ENCODE measurements at regions not wholly inside any gene's neighbourhood (a gene's known extent, or its start where the extent isn't known, plus 50 kb on each side); places are given as distances from the start of the nearest gene placed in this dataset.

- Histone ChIP-seq H3K9me3 (no peaks in the 10 kb centered on the region), H3K36me3 (no peaks in the 10 kb centered on the region), H3K27me3 (no peaks in the 10 kb centered on the region), H3K27ac (no peak overlapping the region), H3K9ac (ENCODE audit: low read depth in 2 of 2, low read length in 2 of 2) (no peak overlapping the region), H3K4me1 (no peaks in the 10 kb centered on the region), H3K4me3 (no peak overlapping the region)
- TF ChIP-seq, protein P1, sequence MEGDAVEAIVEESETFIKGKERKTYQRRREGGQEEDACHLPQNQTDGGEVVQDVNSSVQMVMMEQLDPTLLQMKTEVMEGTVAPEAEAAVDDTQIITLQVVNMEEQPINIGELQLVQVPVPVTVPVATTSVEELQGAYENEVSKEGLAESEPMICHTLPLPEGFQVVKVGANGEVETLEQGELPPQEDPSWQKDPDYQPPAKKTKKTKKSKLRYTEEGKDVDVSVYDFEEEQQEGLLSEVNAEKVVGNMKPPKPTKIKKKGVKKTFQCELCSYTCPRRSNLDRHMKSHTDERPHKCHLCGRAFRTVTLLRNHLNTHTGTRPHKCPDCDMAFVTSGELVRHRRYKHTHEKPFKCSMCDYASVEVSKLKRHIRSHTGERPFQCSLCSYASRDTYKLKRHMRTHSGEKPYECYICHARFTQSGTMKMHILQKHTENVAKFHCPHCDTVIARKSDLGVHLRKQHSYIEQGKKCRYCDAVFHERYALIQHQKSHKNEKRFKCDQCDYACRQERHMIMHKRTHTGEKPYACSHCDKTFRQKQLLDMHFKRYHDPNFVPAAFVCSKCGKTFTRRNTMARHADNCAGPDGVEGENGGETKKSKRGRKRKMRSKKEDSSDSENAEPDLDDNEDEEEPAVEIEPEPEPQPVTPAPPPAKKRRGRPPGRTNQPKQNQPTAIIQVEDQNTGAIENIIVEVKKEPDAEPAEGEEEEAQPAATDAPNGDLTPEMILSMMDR (IDR thresholded peaks at IDR 0.05): no peak
- intact Hi-C loops (cut with DNase I): no loop called here
- no peak for DNase-seq
Measured at GRCh38 chr11:110015695-110016094, 77.5 kb upstream of the ZC3H12C start.

GRCh38 chr11:110019675-110020074, 73.5 kb upstream of the ZC3H12C start:
- Histone ChIP-seq H3K9ac (ENCODE audit: low read depth in 2 of 2, low read length in 2 of 2) (no peak overlapping the region), H3K27ac (no peak overlapping the region), H3K4me1 (no peaks in the 10 kb centered on the region), H3K36me3 (no peaks in the 10 kb centered on the region), H3K9me3 (no peaks in the 10 kb centered on the region), H3K27me3 (no peaks in the 10 kb centered on the region), H3K4me3 (no peak overlapping the region)
- intact Hi-C loops (cut with DNase I): no loop called here
- no peak for DNase-seq
- TF ChIP-seq, protein P1 (IDR thresholded peaks at IDR 0.05): no peak

- H3K27me3 ChIP-seq: no peaks in the 10 kb centered on the region
- H3K4me3 ChIP-seq: no peak overlapping the region
- TF ChIP-seq, protein P1 (IDR thresholded peaks at IDR 0.05): no peak
- intact Hi-C loops (cut with DNase I): no loop called here
- H3K9ac ChIP-seq (ENCODE audit: low read depth in 2 of 2, low read length in 2 of 2): no peak overlapping the region
- DNase-seq: no peak
- H3K9me3 ChIP-seq: no peaks in the 10 kb centered on the region
- no peaks in the 10 kb centered on the region for H3K4me1 ChIP-seq
- no peak overlapping the region for H3K27ac ChIP-seq
- H3K36me3 ChIP-seq: no peaks in the 10 kb centered on the region
Measured at GRCh38 chr11:110022548-110022947, 70.6 kb upstream of the ZC3H12C start.

- H3K27me3 ChIP-seq: no peaks in the 10 kb centered on the region
- H3K9me3 ChIP-seq: no peaks in the 10 kb centered on the region
- H3K4me3 ChIP-seq: no peak overlapping the region
- no peaks in the 10 kb centered on the region for H3K36me3 ChIP-seq
- intact Hi-C loops (cut with DNase I): no loop called here
- H3K4me1 ChIP-seq: no peaks in the 10 kb centered on the region
- no peak overlapping the region for H3K27ac ChIP-seq
- TF ChIP-seq, protein P1 (IDR thresholded peaks at IDR 0.05): no peak
- no peak for DNase-seq
- H3K9ac ChIP-seq (ENCODE audit: low read depth in 2 of 2, low read length in 2 of 2): no peak overlapping the region
Measured at GRCh38 chr11:110023711-110024110, 69.5 kb upstream of the ZC3H12C start.

DNA sequence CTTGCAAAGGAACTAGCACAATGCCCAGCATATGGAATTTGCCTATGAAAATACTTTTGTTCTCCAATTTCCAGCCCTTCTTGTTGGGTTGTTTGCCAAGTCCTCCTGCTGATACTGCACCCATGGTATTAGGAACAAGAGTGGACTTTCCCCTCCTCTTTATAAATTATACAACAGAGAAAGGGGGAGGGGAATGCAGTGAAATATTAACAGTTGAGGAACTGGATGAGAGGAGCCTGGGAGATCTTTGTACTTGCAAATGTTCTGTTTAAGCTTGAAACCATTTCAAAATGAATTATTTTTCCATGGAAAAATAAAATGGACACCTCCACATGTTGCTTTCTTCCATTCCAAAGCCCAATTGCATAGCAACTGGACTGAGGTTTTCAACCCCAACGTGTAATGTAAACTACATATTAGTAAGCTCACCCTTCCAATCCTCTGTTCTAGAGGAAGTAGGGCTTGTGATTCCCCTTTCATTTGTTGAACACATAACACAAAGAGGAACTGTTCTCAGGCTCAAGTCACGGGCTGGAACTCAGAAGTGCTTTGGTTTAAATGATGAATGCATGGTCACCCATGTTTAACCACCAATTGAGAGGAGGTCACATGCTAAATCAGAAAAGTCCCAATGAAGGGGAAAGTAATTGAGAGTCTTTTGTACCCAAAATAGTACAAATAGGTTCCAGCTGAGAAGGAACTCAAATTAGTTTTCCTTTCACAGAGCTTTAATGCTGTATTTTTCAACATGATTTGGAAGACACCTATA, 66.2 kb upstream of the ZC3H12C start:
- Histone ChIP-seq H3K27me3 (no peaks in the 10 kb centered on the region), H3K4me3 (no peak overlapping the region), H3K9me3 (no peaks in the 10 kb centered on the region), H3K36me3 (no peaks in the 10 kb centered on the region), H3K4me1 (no peaks in the 10 kb centered on the region), H3K9ac (ENCODE audit: low read depth in 2 of 2, low read length in 2 of 2) (no peak overlapping the region), H3K27ac (no peak overlapping the region)
- TF ChIP-seq, protein P1 (IDR thresholded peaks at IDR 0.05): no peak
- intact Hi-C loops (cut with DNase I): no loop called here
- DNase-seq: no peak
